Esophagus (tissue), 2 donors: ENCODE measurements at regions not wholly inside any gene's neighbourhood (a gene's known extent, or its start where the extent isn't known, plus 50 kb on each side); places are given as distances from the start of the nearest gene placed in this dataset.

Experiments
- H3K27ac ChIP-seq, 2 donors: one replicate each; pipeline ENCODE4 v1.5.1; 2013; ENCODE audit warnings: low read depth in 2 of 2, mild to moderate bottlenecking in 2 of 2, inconsistent platforms in 1 of 2, low read length in 1 of 2, moderate library complexity in 1 of 2
- H3K27me3 ChIP-seq, 2 donors: one replicate each; pipeline ENCODE4 v1.6.1; 2013; ENCODE audit warnings: low read length in 2 of 2, control low read depth in 1 of 2, mild to moderate bottlenecking in 1 of 2; ENCODE audit not compliant: insufficient read depth in 2 of 2, control insufficient read depth in 1 of 2
- H3K36me3 ChIP-seq, 2 donors: one replicate each; pipeline ENCODE4 v1.6.1; 2013; ENCODE audit warnings: low read length in 1 of 2; ENCODE audit not compliant: control insufficient read depth in 2 of 2, insufficient read depth in 2 of 2
- H3K4me1 ChIP-seq, 2 donors: one replicate each; pipeline ENCODE4 v1.6.1; 2013; ENCODE audit warnings: low read length in 1 of 2; ENCODE audit not compliant: control insufficient read depth in 2 of 2, insufficient read depth in 2 of 2
- H3K4me3 ChIP-seq, 2 donors: one replicate each; pipeline ENCODE4 v1.5.1; 2013; ENCODE audit warnings: low read length in 2 of 2, mild to moderate bottlenecking in 2 of 2, low read depth in 1 of 2, moderate library complexity in 1 of 2
- H3K9me3 ChIP-seq, 2 donors: one replicate each; pipeline ENCODE4 v1.6.1; 2013; ENCODE audit warnings: mild to moderate bottlenecking in 2 of 2, low read depth in 1 of 2, low read length in 1 of 2, moderate library complexity in 1 of 2; ENCODE audit not compliant: control insufficient read depth in 2 of 2, insufficient read depth in 1 of 2
- WGBS, 2 donors: extraction: QIAGEN DNeasy Blood & Tissue Kit; methylation state at CpG; one replicate each; pipeline ENCODE4 v1.1.7; 2013; 5-methylcytosine and 5-hydroxymethylcytosine counted together
- donor health status: healthy with polysubstance abuse.
- donor health status: Bipolar disorder and iron deficiency.

GRCh38 chr3:64809086-64809485, 121.3 kb upstream of the ADAMTS9 start:
- Histone ChIP-seq H3K27ac (no peak overlapping the region), H3K4me3 (no peak overlapping the region), H3K4me1 (no peaks in the 10 kb centered on the region), H3K9me3 (no peaks in the 10 kb centered on the region), H3K36me3 (no peaks in the 10 kb centered on the region), H3K27me3 (no peaks in the 10 kb centered on the region)
- 66 to 73% methylated on average over 2 of the region's 2 CpGs for WGBS, 2 donors

- H3K27me3 ChIP-seq, result no peaks in the 10 kb centered on the region
- H3K36me3 ChIP-seq, result no peaks in the 10 kb centered on the region
- no peak overlapping the region for H3K27ac ChIP-seq
- no peaks in the 10 kb centered on the region for H3K4me1 ChIP-seq
- no peak overlapping the region for H3K4me3 ChIP-seq
- H3K9me3 ChIP-seq, result no peaks in the 10 kb centered on the region
Observed at GRCh38 chr3:64808061-64808460, 120.3 kb upstream of the ADAMTS9 start.

GRCh38 chr3:64806668-64807605, 119.1 kb upstream of the ADAMTS9 start:
- Histone ChIP-seq H3K27me3 (no peaks in the 10 kb centered on the region), H3K27ac (no peak overlapping the region), H3K4me3 (no peak overlapping the region), H3K9me3 (no peaks in the 10 kb centered on the region), H3K4me1 (no peaks in the 10 kb centered on the region), H3K36me3 (no peaks in the 10 kb centered on the region)
- 75 to 82% methylated on average over 6 of the region's 6 CpGs for WGBS, 2 donors

- H3K27ac ChIP-seq, result no peak overlapping the region
- WGBS, 2 donors, result 57 to 62% methylated on average over 2 of the region's 2 CpGs
- H3K4me1 ChIP-seq, result no peaks in the 10 kb centered on the region
- H3K36me3 ChIP-seq, result peaks cover 0 to 3% of the 10 kb centered on the region in 2 donors
- H3K27me3 ChIP-seq, result no peaks in the 10 kb centered on the region
- no peaks in the 10 kb centered on the region for H3K9me3 ChIP-seq
- H3K4me3 ChIP-seq, result no peak overlapping the region
Observed at GRCh38 chr3:64805978-64806377, 118.2 kb upstream of the ADAMTS9 start.

- WGBS, 2 donors, result 86 to 92% methylated on average over 2 of the region's 2 CpGs
- no peak overlapping the region for H3K27ac ChIP-seq
Observed at GRCh38 chr3:64805248-64805647, 117.4 kb upstream of the ADAMTS9 start.

GRCh38 chr3:64803469-64803868, 115.7 kb upstream of the ADAMTS9 start:
- no peak overlapping the region for H3K27ac ChIP-seq
- peaks cover 0 to 3% of the 10 kb centered on the region in 2 donors for H3K36me3 ChIP-seq
- no peaks in the 10 kb centered on the region for H3K27me3 ChIP-seq
- no peaks in the 10 kb centered on the region for H3K9me3 ChIP-seq
- WGBS, 2 donors, result 90% methylated on average over 9 of the region's 9 CpGs
- H3K4me3 ChIP-seq, result no peak overlapping the region
- no peaks in the 10 kb centered on the region for H3K4me1 ChIP-seq

More at GRCh38 chr3:64805248-64805647, 117.4 kb upstream of the ADAMTS9 start:
- H3K9me3 ChIP-seq, result no peaks in the 10 kb centered on the region
- no peak overlapping the region for H3K4me3 ChIP-seq
- H3K4me1 ChIP-seq, result no peaks in the 10 kb centered on the region
- H3K36me3 ChIP-seq, result peaks cover 0 to 3% of the 10 kb centered on the region in 2 donors
- no peaks in the 10 kb centered on the region for H3K27me3 ChIP-seq

GRCh38 chr3:64802460-64802859, 114.7 kb upstream of the ADAMTS9 start:
- Histone ChIP-seq H3K27me3 (no peaks in the 10 kb centered on the region), H3K4me3 (no peak overlapping the region), H3K9me3 (no peaks in the 10 kb centered on the region), H3K27ac (no peak overlapping the region), H3K36me3 (peaks cover 0 to 3% of the 10 kb centered on the region in 2 donors), H3K4me1 (no peaks in the 10 kb centered on the region)
- 86 to 89% methylated on average over 4 of the region's 4 CpGs for WGBS, 2 donors

- Histone ChIP-seq H3K4me3 (no peak overlapping the region), H3K4me1 (peaks cover 0 to 4% of the 10 kb centered on the region in 2 donors), H3K9me3 (no peaks in the 10 kb centered on the region), H3K36me3 (peaks cover 0 to 3% of the 10 kb centered on the region in 2 donors), H3K27me3 (no peaks in the 10 kb centered on the region), H3K27ac (no peak overlapping the region)
- WGBS, 2 donors, result 80 to 83% methylated on average over 3 of the region's 3 CpGs
Observed at GRCh38 chr3:64801856-64802255, 114.1 kb upstream of the ADAMTS9 start.

GRCh38 chr3:64799606-64800005, 111.8 kb upstream of the ADAMTS9 start:
- Histone ChIP-seq H3K27me3 (no peaks in the 10 kb centered on the region), H3K27ac (no peak overlapping the region), H3K4me3 (no peak overlapping the region), H3K36me3 (peaks cover 0 to 3% of the 10 kb centered on the region in 2 donors), H3K4me1 (peaks cover 0 to 4% of the 10 kb centered on the region in 2 donors), H3K9me3 (no peaks in the 10 kb centered on the region)
- WGBS, 2 donors, result 65% methylated on average over 8 of the region's 8 CpGs

GRCh38 chr3:64798316-64798715, 110.5 kb upstream of the ADAMTS9 start:
- peaks cover 0 to 4% of the 10 kb centered on the region in 2 donors for H3K4me1 ChIP-seq
- 54 to 68% methylated on average over 5 of the region's 5 CpGs for WGBS, 2 donors
- no peaks in the 10 kb centered on the region for H3K9me3 ChIP-seq
- no peak overlapping the region for H3K27ac ChIP-seq
- no peak overlapping the region for H3K4me3 ChIP-seq
- no peaks in the 10 kb centered on the region for H3K27me3 ChIP-seq
- peaks cover 0 to 3% of the 10 kb centered on the region in 2 donors for H3K36me3 ChIP-seq
